ENCODE measurements at regions not wholly inside any gene's neighbourhood (a gene's known extent, or its start where the extent isn't known, plus 50 kb on each side); places are given as distances from the start of the nearest gene placed in this dataset.
A peak's percentile ranks its signal among the peaks of the same experiment; 100 is the strongest.

GRCh38 chr11:16685914-16686313 lies 52.5 kb upstream of the C11orf58 start:
- no peak for DNase-seq (ENCODE audit: low spot score)
- TF ChIP-seq, protein P1, sequence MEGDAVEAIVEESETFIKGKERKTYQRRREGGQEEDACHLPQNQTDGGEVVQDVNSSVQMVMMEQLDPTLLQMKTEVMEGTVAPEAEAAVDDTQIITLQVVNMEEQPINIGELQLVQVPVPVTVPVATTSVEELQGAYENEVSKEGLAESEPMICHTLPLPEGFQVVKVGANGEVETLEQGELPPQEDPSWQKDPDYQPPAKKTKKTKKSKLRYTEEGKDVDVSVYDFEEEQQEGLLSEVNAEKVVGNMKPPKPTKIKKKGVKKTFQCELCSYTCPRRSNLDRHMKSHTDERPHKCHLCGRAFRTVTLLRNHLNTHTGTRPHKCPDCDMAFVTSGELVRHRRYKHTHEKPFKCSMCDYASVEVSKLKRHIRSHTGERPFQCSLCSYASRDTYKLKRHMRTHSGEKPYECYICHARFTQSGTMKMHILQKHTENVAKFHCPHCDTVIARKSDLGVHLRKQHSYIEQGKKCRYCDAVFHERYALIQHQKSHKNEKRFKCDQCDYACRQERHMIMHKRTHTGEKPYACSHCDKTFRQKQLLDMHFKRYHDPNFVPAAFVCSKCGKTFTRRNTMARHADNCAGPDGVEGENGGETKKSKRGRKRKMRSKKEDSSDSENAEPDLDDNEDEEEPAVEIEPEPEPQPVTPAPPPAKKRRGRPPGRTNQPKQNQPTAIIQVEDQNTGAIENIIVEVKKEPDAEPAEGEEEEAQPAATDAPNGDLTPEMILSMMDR (IDR thresholded peaks at IDR 0.05; ENCODE audit: extremely low read depth, missing control alignments) = no peak

DNA sequence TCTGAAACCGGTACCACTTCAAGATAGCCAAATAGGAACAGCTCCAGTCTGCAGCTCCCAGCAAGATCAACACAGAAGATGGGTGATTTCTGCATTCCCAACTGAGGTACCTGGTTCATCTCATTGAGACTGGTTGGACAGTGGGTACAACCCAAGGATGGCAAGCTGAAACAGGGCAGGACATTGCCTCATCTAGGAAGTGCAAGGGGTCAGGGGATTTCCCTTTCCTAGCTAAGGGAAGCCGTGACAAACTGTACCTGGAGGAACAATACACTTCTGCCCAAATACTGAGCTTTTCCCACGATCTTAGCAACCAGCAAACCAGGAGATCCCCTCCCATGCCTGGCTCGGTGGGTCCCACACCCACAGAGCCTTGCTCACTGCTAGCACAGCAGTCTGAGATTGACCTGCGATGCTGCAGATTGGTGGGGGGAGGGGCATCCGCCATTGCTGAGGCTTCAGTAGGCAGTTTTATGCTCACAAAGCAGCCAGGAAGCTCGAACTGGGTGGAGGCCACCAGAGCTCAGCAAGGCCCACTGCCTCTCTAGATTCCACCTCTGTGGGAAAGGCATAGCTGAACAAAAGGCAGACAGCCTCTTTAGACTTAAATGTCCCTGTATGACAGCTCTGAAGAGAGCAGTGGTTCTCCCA lies 59.9 kb upstream of the C11orf58 start:
- TF ChIP-seq, protein P1 (IDR thresholded peaks at IDR 0.05; ENCODE audit: extremely low read depth, missing control alignments) = no peak
- no peak for DNase-seq (ENCODE audit: low spot score)

GRCh38 chr11:16669799-16670415 lies 68.5 kb upstream of the C11orf58 start:
- DNase-seq (ENCODE audit: low spot score) = no peak
- TF ChIP-seq, protein P1 (IDR thresholded peaks at IDR 0.05; ENCODE audit: extremely low read depth, missing control alignments) = no peak

DNA sequence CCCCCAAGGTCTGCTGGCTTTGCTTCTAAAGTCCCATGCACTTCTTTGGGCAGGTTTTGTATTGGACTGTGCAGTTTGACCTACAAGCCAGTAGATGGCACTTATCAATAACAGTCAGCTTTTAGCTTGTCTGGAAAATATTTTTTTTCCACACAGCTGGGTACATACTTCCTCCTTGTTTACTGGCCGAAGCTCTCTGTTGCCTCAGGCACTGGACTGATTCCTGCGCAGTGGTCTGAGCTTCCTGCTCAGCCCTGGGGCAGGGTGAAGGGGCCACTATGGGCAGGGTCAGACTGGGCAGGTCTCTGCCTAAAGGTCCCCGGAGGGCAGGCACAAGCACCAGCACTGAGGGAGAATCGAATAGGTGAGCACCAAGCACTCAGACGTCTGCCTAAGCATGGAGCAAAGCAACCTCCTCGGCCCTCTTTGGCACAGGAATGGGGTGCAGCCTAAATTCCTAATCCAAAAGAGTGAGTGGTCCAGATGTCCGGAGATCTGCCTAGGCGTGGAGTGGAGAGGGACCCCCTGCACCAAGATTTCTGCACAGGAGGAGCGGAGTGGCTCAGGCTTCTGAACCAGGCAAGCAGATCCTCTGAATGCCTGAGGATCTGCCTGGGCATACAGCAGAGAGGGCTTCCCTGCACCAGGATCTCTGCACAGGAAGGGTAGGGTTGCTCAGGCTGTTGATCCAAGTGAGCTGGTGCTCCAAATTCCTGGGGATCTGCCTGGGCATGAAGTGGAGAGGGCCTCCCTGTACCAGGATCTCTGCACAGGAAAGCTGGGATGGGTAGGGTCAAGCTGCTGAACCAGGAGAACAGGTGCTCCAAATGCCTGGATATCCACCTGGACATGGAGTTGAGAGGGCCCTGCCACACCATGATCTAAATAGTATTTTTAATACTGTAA lies 105.9 kb upstream of the C11orf58 start:
- DNase-seq (ENCODE audit: low spot score) = no peak
- TF ChIP-seq, protein P1 (IDR thresholded peaks at IDR 0.05; ENCODE audit: extremely low read depth, missing control alignments) = peak; percentile 40

- TF ChIP-seq, protein P1 (IDR thresholded peaks at IDR 0.05; ENCODE audit: extremely low read depth, missing control alignments) = no peak
- DNase-seq (ENCODE audit: low spot score) = no peak
Observed at GRCh38 chr11:16630651-16631050, 107.8 kb upstream of the C11orf58 start.

- DNase-seq (ENCODE audit: low spot score) = no peak
- TF ChIP-seq, protein P1 (IDR thresholded peaks at IDR 0.05; ENCODE audit: extremely low read depth, missing control alignments) = no peak
Observed at GRCh38 chr11:16618431-16618830, 120.0 kb upstream of the C11orf58 start.

GRCh38 chr11:16615480-16615879 lies 123.0 kb upstream of the C11orf58 start:
- TF ChIP-seq, protein P1 (IDR thresholded peaks at IDR 0.05; ENCODE audit: extremely low read depth, missing control alignments) = no peak
- no peak for DNase-seq (ENCODE audit: low spot score)
